Upper lobe of right lung (tissue), 1 donor: ENCODE measurements at regions not wholly inside any gene's neighbourhood (a gene's known extent, or its start where the extent isn't known, plus 50 kb on each side); places are given as distances from the start of the nearest gene placed in this dataset.
"Not testable (repeated sequence)": the region's sequence is repeated elsewhere in the genome, so short reads cannot be mapped to it uniquely, and the experiment has no call there.

Experiments
- ATAC-seq: fragments of 200-7000 bp; cut with Tn5 transposase; one replicate; pipeline ENCODE4 v1.9.1; 2020; ENCODE audit warnings: mild to moderate bottlenecking, moderate library complexity
- DNase-seq: peaks from one replicate; pipeline ENCODE4 v3.0.0-alpha.2; 2020
- H3K27ac ChIP-seq: fragments of 200-600 bp; one replicate; pipeline ENCODE4 v1.8.0; 2022
- H3K27me3 ChIP-seq: fragments of 200-600 bp; one replicate; pipeline ENCODE4 v1.8.0; 2022; ENCODE audit warnings: mild to moderate bottlenecking
- H3K36me3 ChIP-seq: fragments of 200-600 bp; one replicate; pipeline ENCODE4 v1.8.0; 2022
- H3K4me1 ChIP-seq: fragments of 200-600 bp; one replicate; pipeline ENCODE4 v1.8.0; 2022
- H3K4me3 ChIP-seq: fragments of 200-600 bp; one replicate; pipeline ENCODE4 v1.8.0; 2022; ENCODE audit warnings: mild to moderate bottlenecking
- H3K9me3 ChIP-seq: fragments of 200-600 bp; one replicate; pipeline ENCODE4 v1.8.0; 2022
- intact Hi-C: fragments of 100-400 bp; cut with DNase I; formaldehyde crosslinking; loops from one replicate; pipeline ENCODE4 v1.11.0; 2022
- TF ChIP-seq, protein P1 (sequence below): fragments of 200-600 bp; IDR thresholded peaks from one replicate; pipeline ENCODE4 v1.8.0; 2022; ENCODE audit warnings: antibody characterized with exemption
- donor health status: DM: no; HTN: yes; CAD: no; lungs with severe emphysema.

DNA sequence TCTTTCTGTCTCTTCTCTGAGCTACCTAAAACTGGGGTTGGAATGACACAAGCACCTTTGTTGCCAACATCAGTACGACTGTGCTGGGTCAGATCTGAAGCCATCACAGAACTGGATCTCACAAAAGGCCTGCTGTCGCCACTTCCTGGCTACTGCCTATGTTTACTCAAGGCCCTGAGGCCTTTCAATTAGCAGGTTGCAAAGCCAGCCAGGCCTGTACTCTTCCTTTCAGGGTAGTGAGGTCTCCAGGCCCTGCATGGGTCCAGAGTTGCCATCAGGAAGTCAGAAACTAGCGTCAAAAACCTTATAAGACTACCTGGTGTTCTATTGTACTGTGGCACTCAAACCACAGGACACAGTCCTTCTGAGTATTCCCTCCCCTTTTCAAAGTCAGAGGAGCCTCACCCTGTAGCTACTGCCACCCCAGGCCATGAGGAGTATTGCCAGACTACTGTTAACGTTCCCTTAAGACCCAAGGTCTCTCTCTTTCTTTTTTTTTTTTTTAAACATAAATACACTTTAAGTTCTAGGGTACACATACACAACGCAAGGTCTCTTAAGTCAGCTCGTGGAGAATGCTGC lies 937.4 kb upstream of the GJE1 start:
- intact Hi-C loops = no loop called here
- H3K9me3 ChIP-seq = peaks cover 8% of the 10 kb centered on the region

DNA sequence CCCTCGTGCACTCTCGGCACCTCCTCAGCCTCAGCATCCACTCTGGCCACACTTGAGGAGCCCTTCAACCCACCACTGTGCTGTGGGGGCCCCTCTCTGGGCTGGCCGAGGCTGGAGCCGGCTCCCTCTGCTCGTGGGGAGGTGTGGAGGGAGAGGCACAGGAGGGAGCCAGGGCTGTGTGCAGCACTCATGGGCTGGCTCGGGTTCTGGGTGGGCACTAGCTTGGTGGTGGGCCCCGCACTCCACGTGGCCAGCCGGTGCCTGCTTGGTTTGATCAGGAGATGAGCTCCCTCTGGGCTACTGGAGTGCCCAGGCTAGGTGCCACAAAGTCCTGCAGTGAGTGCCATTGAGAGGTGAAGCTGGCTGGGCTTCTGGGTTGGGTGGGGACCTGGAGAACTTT lies 949.4 kb upstream of the GJE1 start:
- TF ChIP-seq, protein P1, sequence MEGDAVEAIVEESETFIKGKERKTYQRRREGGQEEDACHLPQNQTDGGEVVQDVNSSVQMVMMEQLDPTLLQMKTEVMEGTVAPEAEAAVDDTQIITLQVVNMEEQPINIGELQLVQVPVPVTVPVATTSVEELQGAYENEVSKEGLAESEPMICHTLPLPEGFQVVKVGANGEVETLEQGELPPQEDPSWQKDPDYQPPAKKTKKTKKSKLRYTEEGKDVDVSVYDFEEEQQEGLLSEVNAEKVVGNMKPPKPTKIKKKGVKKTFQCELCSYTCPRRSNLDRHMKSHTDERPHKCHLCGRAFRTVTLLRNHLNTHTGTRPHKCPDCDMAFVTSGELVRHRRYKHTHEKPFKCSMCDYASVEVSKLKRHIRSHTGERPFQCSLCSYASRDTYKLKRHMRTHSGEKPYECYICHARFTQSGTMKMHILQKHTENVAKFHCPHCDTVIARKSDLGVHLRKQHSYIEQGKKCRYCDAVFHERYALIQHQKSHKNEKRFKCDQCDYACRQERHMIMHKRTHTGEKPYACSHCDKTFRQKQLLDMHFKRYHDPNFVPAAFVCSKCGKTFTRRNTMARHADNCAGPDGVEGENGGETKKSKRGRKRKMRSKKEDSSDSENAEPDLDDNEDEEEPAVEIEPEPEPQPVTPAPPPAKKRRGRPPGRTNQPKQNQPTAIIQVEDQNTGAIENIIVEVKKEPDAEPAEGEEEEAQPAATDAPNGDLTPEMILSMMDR = no peak
- no peaks in the 10 kb centered on the region for H3K4me1 ChIP-seq
- H3K27ac ChIP-seq = no peak overlapping the region
- no peaks in the 10 kb centered on the region for H3K9me3 ChIP-seq
- H3K36me3 ChIP-seq = no peaks in the 10 kb centered on the region
- ATAC-seq (no peak), DNase-seq (no peak)
- no peaks in the 10 kb centered on the region for H3K27me3 ChIP-seq
- no peak overlapping the region for H3K4me3 ChIP-seq
- intact Hi-C loops = no loop called here

More for the DNA sequence above, 937.4 kb upstream of the GJE1 start:
- DNase-seq = no peak
- Histone ChIP-seq H3K36me3 (no peaks in the 10 kb centered on the region), H3K27me3 (no peaks in the 10 kb centered on the region), H3K27ac (no peak overlapping the region), H3K4me3 (no peak overlapping the region), H3K4me1 (no peaks in the 10 kb centered on the region)
- TF ChIP-seq, protein P1 = no peak
- no peak for ATAC-seq

DNA sequence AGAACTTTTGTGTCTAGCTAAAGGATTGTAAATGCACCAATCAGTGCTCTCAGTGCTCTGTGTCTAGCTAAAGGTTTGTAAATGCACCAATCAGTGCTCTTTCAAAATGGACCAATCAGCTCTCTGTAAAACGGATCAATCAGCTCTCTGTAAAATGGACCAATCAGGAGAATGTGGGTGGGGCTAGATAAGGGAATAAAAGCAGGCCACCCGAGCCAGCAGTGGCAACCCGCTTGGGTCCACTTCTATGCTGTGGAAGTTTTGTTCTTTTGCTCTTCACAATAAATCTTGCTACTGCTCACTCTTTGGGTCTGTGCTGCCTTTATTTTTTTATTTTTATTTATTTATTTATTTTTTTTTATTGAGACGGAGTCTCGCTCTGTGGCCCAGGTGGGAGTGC lies 957.3 kb upstream of the GJE1 start:
- H3K27me3 ChIP-seq, ATAC-seq, H3K27ac ChIP-seq, H3K4me1 ChIP-seq, intact Hi-C loops, H3K9me3 ChIP-seq, H3K4me3 ChIP-seq, DNase-seq, H3K36me3 ChIP-seq: not testable (repeated sequence)

DNA sequence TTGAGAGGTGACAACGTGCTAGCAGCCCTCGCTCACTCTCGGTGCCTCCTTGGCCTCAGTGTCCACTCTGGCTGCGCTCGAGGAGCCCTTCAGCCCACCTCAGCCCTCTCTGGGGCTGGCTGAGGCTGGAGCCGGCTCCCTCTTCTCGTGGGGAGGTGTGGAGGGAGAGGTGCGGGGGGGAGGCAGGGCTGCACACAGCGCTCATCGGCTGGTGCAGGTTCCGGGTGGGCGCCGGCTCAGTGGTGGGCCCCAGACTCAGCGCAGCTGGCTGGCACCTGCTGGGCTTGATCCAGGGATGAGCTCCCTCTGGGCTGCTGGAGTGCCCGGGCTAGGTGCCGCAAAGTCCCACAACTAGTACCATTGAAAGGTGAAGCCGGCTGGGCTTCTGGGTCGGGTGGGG lies 957.8 kb upstream of the GJE1 start:
- ATAC-seq (peak; percentile 31), DNase-seq (no peak)
- Histone ChIP-seq H3K27me3 (no peaks in the 10 kb centered on the region), H3K36me3 (no peaks in the 10 kb centered on the region), H3K9me3 (no peaks in the 10 kb centered on the region), H3K27ac (no peak overlapping the region), H3K4me3 (no peak overlapping the region), H3K4me1 (no peaks in the 10 kb centered on the region)
- TF ChIP-seq, protein P1 = no peak
- intact Hi-C loops = no loop called here

DNA sequence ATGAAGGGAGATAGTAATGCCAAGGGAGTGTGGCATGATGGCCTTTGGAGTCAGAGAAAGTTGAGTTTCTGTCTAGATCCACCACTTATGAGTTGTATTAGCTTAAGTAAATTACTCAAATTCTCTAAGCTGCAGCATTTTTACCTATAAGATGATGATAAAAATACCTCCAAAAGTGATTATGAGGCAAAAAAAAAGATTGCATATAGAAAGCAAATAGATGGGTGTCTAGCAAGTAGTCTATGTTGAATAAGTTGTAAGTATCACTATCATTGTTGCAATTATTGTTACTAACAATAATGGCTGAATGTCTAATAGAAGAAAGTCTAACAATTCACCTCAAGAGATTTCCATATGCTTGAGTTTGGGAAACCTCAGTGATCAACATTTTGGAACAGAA lies 959.2 kb upstream of the GJE1 start:
- no peak overlapping the region for H3K4me3 ChIP-seq
- TF ChIP-seq, protein P1 = no peak
- no peak for DNase-seq

DNA sequence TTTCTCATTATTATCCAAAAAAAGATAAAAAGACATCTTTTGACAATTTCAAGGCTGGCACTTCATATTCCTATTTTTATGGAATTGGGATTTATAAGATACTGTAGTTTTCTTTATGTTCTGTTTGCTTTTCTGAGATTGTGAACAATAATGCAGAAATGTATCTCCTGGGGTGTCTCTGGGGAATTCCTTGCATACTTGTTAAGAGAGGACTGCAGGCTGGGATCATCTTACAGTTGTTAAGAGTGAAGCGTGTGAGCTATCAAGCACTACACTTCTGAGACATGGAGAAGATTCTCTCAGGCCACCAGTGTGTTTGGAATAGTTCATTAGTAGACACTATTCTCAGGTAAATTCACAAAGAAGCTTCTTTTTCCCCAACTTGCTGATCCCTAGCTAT lies 963.3 kb upstream of the GJE1 start:
- no peak for DNase-seq
- no peaks in the 10 kb centered on the region for H3K4me1 ChIP-seq
- no peak for ATAC-seq
- H3K4me3 ChIP-seq = no peak overlapping the region
- no peaks in the 10 kb centered on the region for H3K9me3 ChIP-seq
- H3K27ac ChIP-seq = no peak overlapping the region
- intact Hi-C loops = no loop called here
- H3K27me3 ChIP-seq = no peaks in the 10 kb centered on the region
- H3K36me3 ChIP-seq = no peaks in the 10 kb centered on the region
- TF ChIP-seq, protein P1 = no peak

More for the DNA sequence above, 959.2 kb upstream of the GJE1 start:
- no peak for ATAC-seq
- no peaks in the 10 kb centered on the region for H3K9me3 ChIP-seq
- no peaks in the 10 kb centered on the region for H3K27me3 ChIP-seq
- intact Hi-C loops = no loop called here
- H3K36me3 ChIP-seq = no peaks in the 10 kb centered on the region
- H3K4me1 ChIP-seq = no peaks in the 10 kb centered on the region
- H3K27ac ChIP-seq = no peak overlapping the region
